Liver (tissue), 3 donors: ENCODE measurements at regions not wholly inside any gene's neighbourhood (a gene's known extent, or its start where the extent isn't known, plus 50 kb on each side); places are given as distances from the start of the nearest gene placed in this dataset.

Experiments used
- ATF3 ChIP-seq: IDR thresholded peaks from 2 replicates; pipeline ENCODE4 v1.6.1; 2016; ENCODE audit warnings: antibody characterized with exemption
- FOXA1 ChIP-seq: IDR thresholded peaks from 2 replicates; pipeline ENCODE4 v1.6.1; 2016; ENCODE audit warnings: antibody characterized with exemption
- GABPA ChIP-seq, 2 donors: IDR thresholded peaks in 1 of 2; conservative IDR thresholded peaks in 1 of 2; 2 replicates each; pipeline ENCODE4 v1.6.1; 2016; ENCODE audit warnings: antibody characterized with exemption in 2 of 2, mild to moderate bottlenecking in 1 of 2, moderate library complexity in 1 of 2
- JUND ChIP-seq, 2 donors: IDR thresholded peaks; 2 replicates each; pipeline ENCODE4 v1.6.1; 2016; ENCODE audit warnings: antibody characterized with exemption in 2 of 2
- MAX ChIP-seq: IDR thresholded peaks from 2 replicates; pipeline ENCODE4 v1.6.1; 2016; ENCODE audit warnings: antibody characterized with exemption
- NR2F2 ChIP-seq: IDR thresholded peaks from 2 replicates; pipeline ENCODE4 v1.6.1; 2016; ENCODE audit warnings: antibody characterized with exemption
- RAD21 ChIP-seq, 2 donors: IDR thresholded peaks; 2 replicates each; pipeline ENCODE4 v1.6.1; 2016; ENCODE audit warnings: antibody characterized with exemption in 2 of 2, mild to moderate bottlenecking in 2 of 2
- REST ChIP-seq: IDR thresholded peaks from 2 replicates; pipeline ENCODE4 v1.6.1; 2016; ENCODE audit warnings: antibody characterized with exemption, mild to moderate bottlenecking
- RXRA ChIP-seq, 2 donors: IDR thresholded peaks; 2 replicates each; pipeline ENCODE4 v1.6.1; 2017 to 2018; ENCODE audit warnings: antibody characterized with exemption in 2 of 2, mild to moderate bottlenecking in 1 of 2
- TAF1 ChIP-seq: conservative IDR thresholded peaks from 2 replicates; pipeline ENCODE4 v1.6.1; 2016; ENCODE audit warnings: antibody characterized with exemption, mild to moderate bottlenecking
- YY1 ChIP-seq: IDR thresholded peaks from 2 replicates; pipeline ENCODE4 v1.6.1; 2016; ENCODE audit warnings: antibody characterized with exemption, mild to moderate bottlenecking
- ZBTB33 ChIP-seq: IDR thresholded peaks from 2 replicates; pipeline ENCODE4 v1.6.1; 2016; ENCODE audit warnings: antibody characterized with exemption
- TF ChIP-seq, protein P1 (sequence below): fragments of 150-350 bp; IDR thresholded peaks from 2 replicates; pipeline ENCODE4 v1.5.1; 2017; ENCODE audit warnings: improper control_type of control experiment, low read depth, low read length; ENCODE audit not compliant: missing input control
- donor health status: healthy.
- donor health status: healthy.

GRCh38 chr13:78540058-78540457 is 63.3 kb downstream of the POU4F1 start:
- TF ChIP-seq RAD21 (IDR thresholded peaks at IDR 0.05) (no peak), MAX (no peak), ATF3 (no peak), JUND (IDR thresholded peaks at IDR 0.05) (no peak), ZBTB33 (no peak), TAF1 (no peak), GABPA (IDR thresholded peaks at IDR 0.05 in 1 of 2, conservative IDR thresholded peaks at IDR 0.05 in 1 of 2) (no peak), FOXA1 (no peak), YY1 (no peak), REST (no peak), NR2F2 (no peak), RXRA (IDR thresholded peaks at IDR 0.05) (no peak)
- TF ChIP-seq, protein P1, sequence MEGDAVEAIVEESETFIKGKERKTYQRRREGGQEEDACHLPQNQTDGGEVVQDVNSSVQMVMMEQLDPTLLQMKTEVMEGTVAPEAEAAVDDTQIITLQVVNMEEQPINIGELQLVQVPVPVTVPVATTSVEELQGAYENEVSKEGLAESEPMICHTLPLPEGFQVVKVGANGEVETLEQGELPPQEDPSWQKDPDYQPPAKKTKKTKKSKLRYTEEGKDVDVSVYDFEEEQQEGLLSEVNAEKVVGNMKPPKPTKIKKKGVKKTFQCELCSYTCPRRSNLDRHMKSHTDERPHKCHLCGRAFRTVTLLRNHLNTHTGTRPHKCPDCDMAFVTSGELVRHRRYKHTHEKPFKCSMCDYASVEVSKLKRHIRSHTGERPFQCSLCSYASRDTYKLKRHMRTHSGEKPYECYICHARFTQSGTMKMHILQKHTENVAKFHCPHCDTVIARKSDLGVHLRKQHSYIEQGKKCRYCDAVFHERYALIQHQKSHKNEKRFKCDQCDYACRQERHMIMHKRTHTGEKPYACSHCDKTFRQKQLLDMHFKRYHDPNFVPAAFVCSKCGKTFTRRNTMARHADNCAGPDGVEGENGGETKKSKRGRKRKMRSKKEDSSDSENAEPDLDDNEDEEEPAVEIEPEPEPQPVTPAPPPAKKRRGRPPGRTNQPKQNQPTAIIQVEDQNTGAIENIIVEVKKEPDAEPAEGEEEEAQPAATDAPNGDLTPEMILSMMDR, result no peak
